ENCODE measurements at regions not wholly inside any gene's neighbourhood (a gene's known extent, or its start where the extent isn't known, plus 50 kb on each side); places are given as distances from the start of the nearest gene placed in this dataset.

DNA sequence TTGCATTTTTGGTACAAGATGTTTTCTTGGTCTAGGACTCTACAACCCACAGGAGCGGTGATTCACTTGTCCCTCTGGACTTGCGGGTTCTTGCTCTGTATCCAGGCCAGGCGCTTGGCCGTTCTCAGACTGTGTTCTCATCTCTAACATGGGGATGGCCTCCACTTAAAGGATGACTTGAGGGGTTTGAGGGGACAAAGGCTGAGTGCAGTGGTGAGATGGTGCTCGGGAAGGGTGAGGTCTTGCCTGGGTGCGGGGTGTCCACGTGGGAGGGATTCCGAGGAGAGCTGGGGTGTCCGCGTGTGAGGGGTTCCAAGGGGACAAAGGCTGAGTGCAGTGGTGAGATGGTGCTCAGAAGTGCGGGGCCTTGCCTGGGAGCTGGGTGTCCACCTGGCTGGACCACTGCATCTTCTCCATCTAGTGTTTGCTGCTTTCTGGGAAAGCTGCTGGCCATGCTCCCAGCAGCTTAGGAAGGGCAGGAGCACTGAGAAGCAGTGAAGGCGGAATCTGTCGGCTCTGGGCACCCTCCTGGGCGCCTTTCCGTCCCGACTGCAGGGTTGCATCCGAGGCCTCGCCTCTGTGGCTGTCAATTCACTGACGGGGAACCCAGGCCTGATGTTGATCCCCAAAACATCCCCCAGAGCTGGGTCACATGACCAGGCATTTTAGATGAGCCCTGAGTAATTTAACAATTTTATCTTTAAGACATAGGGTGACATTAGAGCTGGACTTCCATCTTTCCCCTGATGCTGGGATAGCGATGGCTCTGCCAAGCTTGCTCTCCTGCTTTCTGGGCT lies 280.5 kb upstream of the IRX4 start:
- TF ChIP-seq, protein P1, sequence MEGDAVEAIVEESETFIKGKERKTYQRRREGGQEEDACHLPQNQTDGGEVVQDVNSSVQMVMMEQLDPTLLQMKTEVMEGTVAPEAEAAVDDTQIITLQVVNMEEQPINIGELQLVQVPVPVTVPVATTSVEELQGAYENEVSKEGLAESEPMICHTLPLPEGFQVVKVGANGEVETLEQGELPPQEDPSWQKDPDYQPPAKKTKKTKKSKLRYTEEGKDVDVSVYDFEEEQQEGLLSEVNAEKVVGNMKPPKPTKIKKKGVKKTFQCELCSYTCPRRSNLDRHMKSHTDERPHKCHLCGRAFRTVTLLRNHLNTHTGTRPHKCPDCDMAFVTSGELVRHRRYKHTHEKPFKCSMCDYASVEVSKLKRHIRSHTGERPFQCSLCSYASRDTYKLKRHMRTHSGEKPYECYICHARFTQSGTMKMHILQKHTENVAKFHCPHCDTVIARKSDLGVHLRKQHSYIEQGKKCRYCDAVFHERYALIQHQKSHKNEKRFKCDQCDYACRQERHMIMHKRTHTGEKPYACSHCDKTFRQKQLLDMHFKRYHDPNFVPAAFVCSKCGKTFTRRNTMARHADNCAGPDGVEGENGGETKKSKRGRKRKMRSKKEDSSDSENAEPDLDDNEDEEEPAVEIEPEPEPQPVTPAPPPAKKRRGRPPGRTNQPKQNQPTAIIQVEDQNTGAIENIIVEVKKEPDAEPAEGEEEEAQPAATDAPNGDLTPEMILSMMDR (IDR thresholded peaks at IDR 0.05; ENCODE audit: poor library complexity, severe bottlenecking) = no peak
- TF ChIP-seq POLR2AphosphoS5 (IDR thresholded peaks at IDR 0.05) (no peak), RAD21 (conservative IDR thresholded peaks at IDR 0.05) (no peak), EP300 (conservative IDR thresholded peaks at IDR 0.05; ENCODE audit: poor library complexity, severe bottlenecking) (no peak), REST (IDR thresholded peaks at IDR 0.05; ENCODE audit: borderline replicate concordance) (no peak), EZH2 (IDR thresholded peaks at IDR 0.05; ENCODE audit: borderline replicate concordance, insufficient read depth, low read length, poor library complexity, severe bottlenecking) (no peak)

Data from neural cell (in vitro differentiated cells).